Subcutaneous abdominal adipose tissue (tissue), 5 donors: ENCODE measurements at regions not wholly inside any gene's neighbourhood (a gene's known extent, or its start where the extent isn't known, plus 50 kb on each side); places are given as distances from the start of the nearest gene placed in this dataset.
"Not testable (repeated sequence)": the region's sequence is repeated elsewhere in the genome, so short reads cannot be mapped to it uniquely, and the experiment has no call there.

Experiments used
- H3K27ac ChIP-seq: one replicate; pipeline ENCODE4 v1.7.0; 2013; ENCODE audit warnings: low read depth, mild to moderate bottlenecking, inconsistent platforms, low read length, moderate library complexity
- H3K27me3 ChIP-seq, 5 donors: one replicate each; pipeline ENCODE4 v1.7.0; 2013; ENCODE audit warnings: low read length in 5 of 5, inconsistent platforms in 1 of 5; ENCODE audit not compliant: control insufficient read depth in 5 of 5, insufficient read depth in 4 of 5
- H3K36me3 ChIP-seq, 5 donors: one replicate each; pipeline ENCODE4 v1.7.0; 2013; ENCODE audit warnings: low read length in 5 of 5; ENCODE audit not compliant: control insufficient read depth in 5 of 5, insufficient read depth in 5 of 5
- H3K4me1 ChIP-seq, 5 donors: one replicate each; pipeline ENCODE4 v1.7.0; 2013; ENCODE audit warnings: low read length in 5 of 5, mild to moderate bottlenecking in 3 of 5, moderate library complexity in 1 of 5; ENCODE audit not compliant: control insufficient read depth in 5 of 5, insufficient read depth in 5 of 5
- H3K4me3 ChIP-seq, 5 donors: one replicate each; pipeline ENCODE4 v1.7.0; 2013; ENCODE audit warnings: low read length in 5 of 5, low read depth in 1 of 5
- H3K9ac ChIP-seq, 5 donors: one replicate each; pipeline ENCODE4 v1.7.0; 2013; ENCODE audit warnings: low read length in 5 of 5, mild to moderate bottlenecking in 4 of 5, moderate library complexity in 3 of 5
- H3K9me3 ChIP-seq, 5 donors: one replicate each; pipeline ENCODE4 v1.7.0; 2013; ENCODE audit warnings: low read length in 5 of 5; ENCODE audit not compliant: control insufficient read depth in 5 of 5
- donor health status: healthy.
- donor health status: healthy.
- donor health status: healthy.
- donor health status: healthy.
- donor health status: healthy.

GRCh38 chr1:203410182-203410900, 59.4 kb upstream of the FMOD start:
- Histone ChIP-seq H3K9me3 (no peaks in the 10 kb centered on the region), H3K4me1 (peaks cover 5 to 39% (median 30%) of the 10 kb centered on the region in 5 donors), H3K27ac (peak overlapping the region; percentile 25), H3K9ac (no peak overlapping the region), H3K36me3 (no peaks in the 10 kb centered on the region), H3K27me3 (no peaks in the 10 kb centered on the region), H3K4me3 (no peak overlapping the region)

- H3K9ac ChIP-seq, H3K9me3 ChIP-seq, H3K27me3 ChIP-seq, H3K4me3 ChIP-seq, H3K27ac ChIP-seq, H3K36me3 ChIP-seq: not testable (repeated sequence)
- peaks cover 5 to 38% (median 30%) of the 10 kb centered on the region in 5 donors for H3K4me1 ChIP-seq
Measured at GRCh38 chr1:203411431-203411830, 60.5 kb upstream of the FMOD start.

GRCh38 chr1:203419558-203419957, 56.0 kb upstream of the PRELP start:
- no peak overlapping the region for H3K27ac ChIP-seq
- H3K9me3 ChIP-seq = no peaks in the 10 kb centered on the region
- H3K9ac ChIP-seq = no peak overlapping the region
- H3K4me1 ChIP-seq = no peaks in the 10 kb centered on the region
- no peak overlapping the region for H3K4me3 ChIP-seq
- no peaks in the 10 kb centered on the region for H3K27me3 ChIP-seq
- no peaks in the 10 kb centered on the region for H3K36me3 ChIP-seq

DNA sequence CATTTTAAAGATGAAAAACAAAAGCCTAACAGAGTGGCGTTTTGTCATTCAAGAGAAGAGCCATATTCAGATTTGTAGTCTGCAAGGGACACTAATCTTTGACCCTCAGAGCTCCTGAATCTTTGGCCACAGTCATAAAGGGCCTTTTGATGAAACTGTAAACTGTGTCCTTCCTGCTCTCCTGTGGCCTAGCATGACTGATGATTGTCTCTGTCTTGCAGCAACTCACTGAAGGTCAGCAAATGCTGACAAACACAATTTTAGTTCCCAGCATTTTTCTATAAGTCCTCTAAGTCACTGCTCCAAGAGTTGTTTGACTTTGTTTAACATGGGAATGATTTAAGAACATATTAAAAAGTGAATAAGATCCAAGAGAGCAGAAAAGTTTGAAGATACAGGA, 55.3 kb upstream of the PRELP start:
- Histone ChIP-seq H3K27ac (no peak overlapping the region), H3K9me3 (no peaks in the 10 kb centered on the region), H3K4me3 (no peak overlapping the region), H3K4me1 (peaks cover 0 to under 1% (median 0%) of the 10 kb centered on the region in 5 donors), H3K27me3 (no peaks in the 10 kb centered on the region), H3K9ac (no peak overlapping the region), H3K36me3 (no peaks in the 10 kb centered on the region)

DNA sequence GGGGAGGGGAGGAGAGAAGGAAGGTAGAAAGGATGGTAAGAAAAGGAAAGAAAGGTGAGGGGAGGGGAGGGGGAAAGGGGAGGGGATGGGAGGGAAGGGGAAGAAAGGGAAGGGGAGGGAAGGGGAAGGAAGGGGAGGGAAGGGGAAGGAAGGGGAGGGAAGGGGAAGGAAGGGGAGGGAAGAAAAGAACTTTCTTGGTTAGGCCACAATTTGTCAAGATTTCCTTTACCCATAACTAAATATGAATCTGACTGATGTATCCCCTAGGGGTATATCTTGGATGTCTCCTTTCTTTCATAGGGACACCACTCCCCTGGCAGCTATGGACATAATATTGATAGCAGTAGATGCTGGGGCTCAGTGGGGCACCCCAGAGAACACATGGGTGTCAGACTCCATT, 54.4 kb upstream of the PRELP start:
- no peaks in the 10 kb centered on the region for H3K27me3 ChIP-seq
- H3K4me3 ChIP-seq = no peak overlapping the region
- H3K4me1 ChIP-seq = peaks cover 0 to 3% (median 0%) of the 10 kb centered on the region in 5 donors
- H3K9ac ChIP-seq = no peak overlapping the region
- H3K27ac ChIP-seq = no peak overlapping the region
- H3K36me3 ChIP-seq = no peaks in the 10 kb centered on the region
- no peaks in the 10 kb centered on the region for H3K9me3 ChIP-seq

DNA sequence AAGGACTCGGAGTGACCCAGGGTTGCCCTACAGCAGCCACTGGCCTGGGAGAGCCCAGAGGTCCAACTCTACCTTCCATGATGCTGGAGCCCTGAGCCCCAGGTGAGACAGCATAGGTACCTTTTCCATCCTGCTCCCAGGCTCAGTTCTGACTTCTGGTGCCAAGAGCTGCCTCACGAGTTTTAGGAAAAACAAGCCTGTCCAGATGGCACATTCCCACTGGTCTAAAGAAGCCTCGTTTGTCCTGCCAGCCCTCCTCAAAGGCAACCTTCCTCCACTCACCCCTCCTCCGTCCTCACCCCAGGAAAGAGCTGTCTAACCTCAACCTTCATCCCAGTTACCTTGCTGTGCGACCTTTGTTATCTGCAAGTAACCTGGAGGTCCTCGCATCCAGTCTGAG, 53.5 kb upstream of the PRELP start:
- no peaks in the 10 kb centered on the region for H3K27me3 ChIP-seq
- H3K27ac ChIP-seq = no peak overlapping the region
- no peak overlapping the region for H3K9ac ChIP-seq
- H3K9me3 ChIP-seq = no peaks in the 10 kb centered on the region
- no peaks in the 10 kb centered on the region for H3K36me3 ChIP-seq
- H3K4me3 ChIP-seq = no peak overlapping the region
- peaks cover 0 to 3% (median 0%) of the 10 kb centered on the region in 5 donors for H3K4me1 ChIP-seq

DNA sequence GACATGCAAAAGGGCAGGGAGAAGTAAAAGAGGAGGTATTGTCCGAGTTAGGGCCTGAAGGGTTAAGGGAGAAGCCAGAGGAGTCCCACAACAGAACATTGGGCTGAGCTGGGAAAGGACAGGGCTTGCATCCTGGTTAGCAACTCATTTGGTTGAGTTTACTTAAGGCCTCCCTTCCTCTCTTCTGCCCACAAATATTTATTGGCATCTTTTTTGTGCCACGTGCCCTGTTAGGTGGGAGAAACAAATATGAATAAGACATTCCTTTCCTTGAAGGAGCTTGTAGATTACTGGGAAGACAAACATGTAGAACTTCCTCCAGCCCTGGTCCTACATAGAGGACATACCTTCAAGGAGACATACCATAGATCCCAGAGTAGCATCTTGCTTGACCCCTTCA, 53.0 kb upstream of the PRELP start:
- Histone ChIP-seq H3K9me3 (no peaks in the 10 kb centered on the region), H3K4me1 (peaks cover 0 to 3% (median 0%) of the 10 kb centered on the region in 5 donors), H3K27me3 (no peaks in the 10 kb centered on the region), H3K4me3 (no peak overlapping the region), H3K9ac (no peak overlapping the region), H3K36me3 (no peaks in the 10 kb centered on the region), H3K27ac (no peak overlapping the region)

- H3K36me3 ChIP-seq = no peaks in the 10 kb centered on the region
- H3K27ac ChIP-seq = no peak overlapping the region
- no peak overlapping the region for H3K4me3 ChIP-seq
- H3K9ac ChIP-seq = no peak overlapping the region
- no peaks in the 10 kb centered on the region for H3K9me3 ChIP-seq
- H3K4me1 ChIP-seq = peaks cover 0 to 3% (median 0%) of the 10 kb centered on the region in 5 donors
- peaks cover 0 to 5% (median 0%) of the 10 kb centered on the region in 5 donors for H3K27me3 ChIP-seq
Measured at GRCh38 chr1:203424285-203424684, 51.3 kb upstream of the PRELP start.

DNA sequence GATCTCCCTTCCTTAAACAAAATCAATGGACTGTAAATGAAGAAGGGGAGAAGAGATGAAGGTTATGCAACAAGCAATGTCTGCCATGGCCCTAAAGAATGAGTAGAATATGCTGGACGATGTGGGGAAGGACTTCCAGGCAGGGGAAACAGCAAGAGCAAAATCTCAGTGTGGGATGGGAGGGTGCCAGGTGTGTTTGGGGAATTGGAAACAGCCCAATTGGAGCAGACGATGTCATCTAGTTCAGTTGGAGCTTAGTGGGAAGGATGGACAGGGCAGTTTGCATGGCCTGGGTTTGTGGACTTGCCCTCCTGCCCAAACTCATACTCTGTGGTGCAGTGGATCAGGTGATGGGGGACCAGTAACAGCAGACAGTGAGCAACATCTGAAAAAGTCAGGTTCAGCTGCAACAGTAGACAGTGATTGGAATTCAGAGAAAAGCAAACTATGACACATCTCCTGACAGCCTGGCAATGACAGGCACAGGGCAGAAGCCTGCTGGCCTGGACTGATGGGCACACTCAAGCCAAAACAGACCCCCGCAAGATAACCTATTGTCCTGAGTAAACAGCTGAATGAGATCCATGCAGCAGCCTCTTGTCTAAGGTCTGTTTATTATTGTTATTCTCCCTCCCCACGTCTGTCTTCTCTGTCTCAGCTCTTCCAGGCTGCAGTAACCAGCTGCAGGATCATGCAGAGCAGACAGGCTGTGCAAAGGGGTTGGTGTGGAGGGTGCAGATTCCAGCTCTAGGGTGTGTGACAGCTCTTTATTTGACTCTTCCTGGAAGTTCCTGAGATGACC, 50.5 kb upstream of the PRELP start:
- Histone ChIP-seq H3K27me3 (peaks cover 0 to 5% (median 0%) of the 10 kb centered on the region in 5 donors), H3K27ac (no peak overlapping the region), H3K9me3 (no peaks in the 10 kb centered on the region), H3K4me1 (peaks cover 0 to 3% (median 0%) of the 10 kb centered on the region in 5 donors), H3K4me3 (no peak overlapping the region), H3K36me3 (no peaks in the 10 kb centered on the region), H3K9ac (no peak overlapping the region)

- H3K4me1 ChIP-seq = peaks cover 0 to 3% (median 0%) of the 10 kb centered on the region in 5 donors
- H3K4me3 ChIP-seq = no peak overlapping the region
- H3K27me3 ChIP-seq = peaks cover 0 to 5% (median 0%) of the 10 kb centered on the region in 5 donors
- no peaks in the 10 kb centered on the region for H3K9me3 ChIP-seq
- no peak overlapping the region for H3K27ac ChIP-seq
- no peak overlapping the region for H3K9ac ChIP-seq
- no peaks in the 10 kb centered on the region for H3K36me3 ChIP-seq
Measured at GRCh38 chr1:203425663-203425975, 50.0 kb upstream of the PRELP start.
